ENCODE measurements at regions not wholly inside any gene's neighbourhood (a gene's known extent, or its start where the extent isn't known, plus 50 kb on each side); places are given as distances from the start of the nearest gene placed in this dataset.

GRCh38 chr1:29390491-29391361, 154.4 kb downstream of the PTPRU start:
- Histone ChIP-seq H2AFZ (ENCODE audit: control insufficient read depth, low read depth, low read length) (no peak overlapping the region), H3K36me3 (ENCODE audit: control insufficient read depth in 2 of 2, insufficient read depth in 2 of 2, low read length in 1 of 2) (no peaks in the 10 kb centered on the region), H3K27ac (ENCODE audit: control insufficient read depth, insufficient read depth) (no peak overlapping the region), H3K9me3 (replicated peaks; ENCODE audit: control insufficient read depth, insufficient read depth, low read length) (no peaks in the 10 kb centered on the region), H3K27me3 (replicated peaks in 1 of 2; ENCODE audit: control insufficient read depth in 2 of 2, insufficient read depth in 2 of 2, low read length in 1 of 2) (peaks cover 0 to 6% of the 10 kb centered on the region in 2 experiments; a peak in 1 of 4 replicates), H3K79me2 (ENCODE audit: control insufficient read depth, insufficient read depth, low read length) (no peaks in the 10 kb centered on the region), H3K4me1 (ENCODE audit: control insufficient read depth, insufficient read depth, low read length) (no peaks in the 10 kb centered on the region), H4K20me1 (ENCODE audit: control insufficient read depth, insufficient read depth) (no peaks in the 10 kb centered on the region), H3K9ac (ENCODE audit: control insufficient read depth, insufficient read depth, low read length) (no peak overlapping the region), H3K4me2 (ENCODE audit: control insufficient read depth, insufficient read depth) (no peak overlapping the region), H3K4me3 (no peak overlapping the region)
- no peak for FAIRE-seq
- 7% methylated on average over 16 of the region's 16 CpGs for WGBS (ENCODE audit: insufficient coverage, insufficient replicate concordance, low lambda C conversion rate, missing lambda C conversion rate)
- RAD21 ChIA-PET (ENCODE audit: unreplicated experiment): no interaction called here
- CTCF ChIA-PET: no interaction called here
- DNase-seq (ENCODE audit: low read depth, low spot score): no peak
- intact Hi-C loops (cut with micrococcal nuclease; ENCODE audit: unreplicated experiment): no loop called here
- POLR2A ChIA-PET: no interaction called here
- no peak for ATAC-seq
- no TSS peak for BruUV-seq (replicated peaks)
- SMC1A ChIA-PET (ENCODE audit: uncharacterized antibody, unreplicated experiment): no interaction called here
- TF ChIP-seq STAT1 (conservative IDR thresholded peaks at IDR 0.05) (no peak), ZNF274 (IDR thresholded peaks at IDR 0.05; ENCODE audit: insufficient read depth, insufficient read length) (no peak), ZNF217 (IDR thresholded peaks at IDR 0.05) (no peak), ZNF207 (IDR thresholded peaks at IDR 0.05; ENCODE audit: borderline replicate concordance) (no peak), SKIL (IDR thresholded peaks at IDR 0.05; ENCODE audit: low read depth, poor library complexity, severe bottlenecking) (no peak), USF1 (IDR thresholded peaks at IDR 0.05; ENCODE audit: borderline replicate concordance, extremely low read length, insufficient read depth, low read depth, low read length) (no peak), SIN3A (IDR thresholded peaks at IDR 0.05; ENCODE audit: low read depth, low read length) (no peak), MYC (IDR thresholded peaks at IDR 0.05; ENCODE audit: insufficient read depth, insufficient read length, insufficient replicate concordance, low read length, severe bottlenecking) (no peak), HDGF (IDR thresholded peaks at IDR 0.05) (no peak), YBX1 (IDR thresholded peaks at IDR 0.05) (no peak), POLR2AphosphoS2 (IDR thresholded peaks at IDR 0.05; ENCODE audit: low read depth, low read length) (no peak), CBFB (IDR thresholded peaks at IDR 0.05; ENCODE audit: low read depth) (no peak)
- in situ Hi-C loops (cut with MboI): loop anchor here (5.0 kb wide), 1 partner anchor 1017 kb away; no protein-coding TSS in a partner anchor
